GM12891 (cell line): ENCODE measurements at regions not wholly inside any gene's neighbourhood (a gene's known extent, or its start where the extent isn't known, plus 50 kb on each side); places are given as distances from the start of the nearest gene placed in this dataset.

Experiments used
- POLR2A ChIP-seq: IDR thresholded peaks from 2 replicates; pipeline ENCODE4 v1.6.1; 2011; ENCODE audit warnings: low read depth, low read length, control low read depth
- POLR2AphosphoS5 ChIP-seq: IDR thresholded peaks from 2 replicates; pipeline ENCODE4 v1.6.1; 2011; ENCODE audit warnings: low read depth, low read length, control low read depth
- SPI1 ChIP-seq: IDR thresholded peaks from 2 replicates; pipeline ENCODE4 v1.6.1; 2011; ENCODE audit warnings: low read depth, low read length, control low read depth
- TAF1 ChIP-seq: IDR thresholded peaks from 2 replicates; pipeline ENCODE4 v1.6.1; 2011; ENCODE audit warnings: low read depth, low read length, control low read depth

DNA sequence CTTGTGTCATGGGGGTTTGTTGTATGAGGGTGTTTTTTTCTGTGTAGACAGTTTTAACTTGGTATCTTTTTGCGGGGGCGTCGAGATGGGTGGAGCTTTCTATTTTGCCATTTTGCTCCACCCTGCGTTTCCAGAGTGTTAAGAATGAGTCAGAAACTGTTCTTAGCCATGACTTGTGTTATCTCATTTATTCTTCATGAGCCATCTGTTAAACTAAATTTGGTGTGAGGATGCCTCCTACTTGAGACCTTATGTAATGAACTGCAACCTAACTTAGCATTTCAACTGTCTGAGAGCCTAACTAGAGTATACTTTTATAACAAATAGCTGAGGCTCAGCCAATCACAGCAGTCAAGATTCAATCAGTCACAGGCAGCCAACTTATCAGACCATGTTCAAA is 1873.5 kb downstream of the NCAM2 start:
- no peak for TF ChIP-seq POLR2AphosphoS5
- TF ChIP-seq POLR2A = no peak
- no peak for TF ChIP-seq TAF1
- TF ChIP-seq SPI1 = no peak
